Left lung (tissue), 4 donors: ENCODE measurements at regions not wholly inside any gene's neighbourhood (a gene's known extent, or its start where the extent isn't known, plus 50 kb on each side); places are given as distances from the start of the nearest gene placed in this dataset.
A peak's percentile ranks its signal among the peaks of the same experiment; 100 is the strongest.

Source experiments
- ATAC-seq: fragments of 200-7000 bp; cut with Tn5 transposase; one replicate; pipeline ENCODE4 v1.9.1; 2020; ENCODE audit warnings: moderate library complexity
- DNase-seq, 4 donors: peaks; one replicate each; pipeline ENCODE4 v3.0.0-alpha.2; 2013 to 2020
- H3K27ac ChIP-seq, 2 donors: fragments of 200-600 bp; sonication (generic) in 1 of 2; one replicate each; pipeline versions ENCODE4 v1.5.0 to v1.8.0; 2020 to 2021
- H3K27me3 ChIP-seq, 2 donors: fragments of 200-600 bp; sonication (generic) in 1 of 2; one replicate each; pipeline versions ENCODE4 v1.5.0 to v1.8.0; 2020 to 2021
- H3K36me3 ChIP-seq, 2 donors: fragments of 200-600 bp; sonication (generic) in 1 of 2; one replicate each; pipeline versions ENCODE4 v1.5.0 to v1.8.0; 2020 to 2021
- H3K4me1 ChIP-seq, 2 donors: fragments of 200-600 bp; one replicate each; pipeline ENCODE4 v1.8.0; 2021
- H3K4me3 ChIP-seq, 2 donors: fragments of 200-600 bp; sonication (generic) in 1 of 2; one replicate each; pipeline versions ENCODE4 v1.5.0 to v1.8.0; 2020 to 2021; ENCODE audit warnings: mild to moderate bottlenecking in 1 of 2
- H3K9me3 ChIP-seq, 2 donors: fragments of 200-600 bp; sonication (generic) in 1 of 2; one replicate each; pipeline versions ENCODE4 v1.5.0 to v1.8.0; 2020 to 2021
- CTCF ChIP-seq, 2 donors: fragments of 200-600 bp; sonication (generic) in 1 of 2; IDR thresholded peaks; one replicate each; pipeline versions ENCODE4 v1.5.0 to v1.8.0; 2021; ENCODE audit warnings: antibody characterized with exemption in 2 of 2
- intact Hi-C, 2 donors: fragments of 100-400 bp; cut with DNase I; formaldehyde crosslinking; loops; one replicate each; pipeline versions ENCODE4 v1.11.2 to v1.14.2; 2022
- donor health status: DM: no; HTN: yes; CAD: no.
- donor health status: DM: no; HTN: no; CAD: no.

GRCh38 chr2:67065046-67065445 lies 332.1 kb upstream of the ETAA1 start:
- H3K9me3 ChIP-seq = no peaks in the 10 kb centered on the region
- DNase-seq (no peak), ATAC-seq (peak; percentile 72)
- H3K27ac ChIP-seq = no peak overlapping the region
- no peaks in the 10 kb centered on the region for H3K4me1 ChIP-seq
- intact Hi-C loops = no loop called here
- H3K36me3 ChIP-seq = no peaks in the 10 kb centered on the region
- TF ChIP-seq CTCF (IDR thresholded peaks at IDR 0.05) = no peak
- H3K4me3 ChIP-seq = no peak overlapping the region
- H3K27me3 ChIP-seq = no peaks in the 10 kb centered on the region

DNA sequence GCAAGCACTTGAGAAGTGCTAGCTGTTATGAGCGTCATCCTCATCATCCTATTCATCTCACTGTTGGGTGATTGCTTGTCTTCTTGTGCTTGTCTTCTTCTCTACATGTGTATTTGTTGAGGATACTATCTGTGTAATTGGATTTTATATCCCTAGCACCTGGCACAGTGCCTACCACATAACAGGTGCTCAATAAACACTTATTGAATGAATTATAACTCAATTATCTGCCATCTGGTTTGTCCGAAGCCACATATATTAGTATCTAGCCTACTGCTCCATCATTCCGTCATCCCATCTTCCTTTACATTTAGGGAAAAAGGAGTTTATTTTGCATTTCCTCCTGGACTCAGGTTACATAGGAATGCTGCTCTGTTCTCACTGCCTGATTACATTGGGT lies 330.4 kb upstream of the ETAA1 start:
- no peaks in the 10 kb centered on the region for H3K36me3 ChIP-seq
- H3K9me3 ChIP-seq = no peaks in the 10 kb centered on the region
- DNase-seq (no peak), ATAC-seq (no peak)
- H3K4me3 ChIP-seq = no peak overlapping the region
- no peaks in the 10 kb centered on the region for H3K27me3 ChIP-seq
- no peak overlapping the region for H3K27ac ChIP-seq
- intact Hi-C loops = no loop called here
- no peaks in the 10 kb centered on the region for H3K4me1 ChIP-seq
- no peak for TF ChIP-seq CTCF (IDR thresholded peaks at IDR 0.05)

DNA sequence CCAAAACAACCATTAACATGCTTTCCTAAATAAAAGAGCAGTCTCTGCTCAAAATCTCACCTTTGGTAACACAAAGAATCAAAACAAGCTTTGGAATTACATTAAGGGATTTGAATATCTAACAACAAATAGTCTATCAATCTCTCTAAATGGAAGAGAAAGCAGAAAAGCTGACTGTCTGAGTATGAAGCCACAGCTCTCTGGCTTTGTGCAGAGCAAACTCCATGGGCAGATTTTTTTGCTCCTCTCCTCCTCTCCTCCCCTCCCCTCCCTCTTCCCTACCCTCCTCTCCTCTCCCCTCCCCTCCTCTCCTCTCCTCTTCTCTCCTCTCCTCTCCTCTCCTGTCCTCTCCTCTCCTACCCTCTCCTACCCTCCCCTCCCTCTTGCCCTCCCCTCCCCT lies 329.5 kb upstream of the ETAA1 start:
- Histone ChIP-seq H3K27ac (no peak overlapping the region), H3K9me3 (no peaks in the 10 kb centered on the region), H3K4me1 (no peaks in the 10 kb centered on the region), H3K4me3 (no peak overlapping the region), H3K27me3 (no peaks in the 10 kb centered on the region), H3K36me3 (no peaks in the 10 kb centered on the region)
- DNase-seq = no peak
- TF ChIP-seq CTCF (IDR thresholded peaks at IDR 0.05) = no peak
- ATAC-seq = no peak
- intact Hi-C loops = no loop called here

GRCh38 chr2:67070826-67071225 lies 326.3 kb upstream of the ETAA1 start:
- H3K36me3 ChIP-seq = no peaks in the 10 kb centered on the region
- H3K27me3 ChIP-seq = no peaks in the 10 kb centered on the region
- ATAC-seq (no peak), DNase-seq (no peak)
- TF ChIP-seq CTCF (IDR thresholded peaks at IDR 0.05) = no peak
- H3K9me3 ChIP-seq = no peaks in the 10 kb centered on the region
- no peak overlapping the region for H3K4me3 ChIP-seq
- intact Hi-C loops = no loop called here
- H3K27ac ChIP-seq = no peak overlapping the region
- no peaks in the 10 kb centered on the region for H3K4me1 ChIP-seq

DNA sequence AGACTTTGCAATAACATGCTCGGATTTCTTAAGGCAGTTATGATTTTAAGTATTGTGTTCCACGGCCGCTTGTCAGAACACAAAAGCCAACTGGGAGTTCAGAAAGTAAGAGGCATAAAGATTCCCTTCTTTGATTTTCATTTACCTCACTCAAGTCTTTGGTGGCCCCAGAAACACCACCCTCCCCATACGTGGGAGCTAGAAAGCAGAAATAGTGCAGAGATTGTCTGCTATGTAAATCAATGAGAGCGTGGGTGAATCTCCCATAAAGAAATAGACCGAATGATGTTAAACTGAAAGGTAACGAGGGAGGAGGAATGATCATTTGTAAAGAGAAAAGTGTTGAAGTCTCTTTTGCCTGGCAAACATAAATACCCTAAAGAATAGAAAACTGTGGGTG lies 322.1 kb upstream of the ETAA1 start:
- intact Hi-C loops = no loop called here
- ATAC-seq = no peak
- H3K27ac ChIP-seq = no peak overlapping the region
- H3K4me1 ChIP-seq = no peaks in the 10 kb centered on the region
- DNase-seq = no peak
- peaks cover 0 to 2% of the 10 kb centered on the region in 2 donors for H3K9me3 ChIP-seq
- TF ChIP-seq CTCF (IDR thresholded peaks at IDR 0.05) = no peak
- H3K36me3 ChIP-seq = no peaks in the 10 kb centered on the region
- no peaks in the 10 kb centered on the region for H3K27me3 ChIP-seq
- no peak overlapping the region for H3K4me3 ChIP-seq
